Panc1 (cell line): ENCODE measurements at regions not wholly inside any gene's neighbourhood (a gene's known extent, or its start where the extent isn't known, plus 50 kb on each side); places are given as distances from the start of the nearest gene placed in this dataset.

Experiments
- ATAC-seq: fragments of 200-7000 bp; cut with Tn5 transposase; 2 replicates; pipeline ENCODE4 v1.9.1; 2020; ENCODE audit warnings: mild to moderate bottlenecking, moderate library complexity
- BruUV-seq: library from RNA; stranded (reverse); fragments of 400-500 nt; replicated peaks from 2 replicates; lab custom pipeline; 2021; lab: Mats Ljungman, UMichigan
- CTCF ChIA-PET: fragments of 300-600 bp; sonication (Branson Sonifier 250); formaldehyde crosslinking; loops from one replicate; lab custom pipeline; 2022; ENCODE audit warnings: antibody characterized with exemption; lab: Charles Lee
- POLR2A ChIA-PET: fragments of 300-600 bp; sonication (Branson Sonifier 250); formaldehyde crosslinking; loops from one replicate; lab custom pipeline; 2022; ENCODE audit warnings: antibody characterized with exemption; lab: Charles Lee
- DNase-seq: peaks from one replicate; pipeline ENCODE4 v3.0.0-alpha.2; 2010; ENCODE audit warnings: low read depth, low spot score
- H3K27ac ChIP-seq: 2 replicates; pipeline ENCODE4 v1.5.1; 2011; ENCODE audit warnings: mild to moderate bottlenecking, low read length, inconsistent platforms
- H3K27me3 ChIP-seq: fragments of 200-500 bp; sonication (Bioruptor generic); 2 replicates; pipeline ENCODE4 v1.6.0; 2014; ENCODE audit warnings: low read length, inconsistent platforms; ENCODE audit not compliant: control insufficient read depth, insufficient read depth
- H3K36me3 ChIP-seq: fragments of 200-500 bp; sonication (Bioruptor generic); 2 replicates; pipeline ENCODE4 v1.5.1; 2014; ENCODE audit warnings: inconsistent platforms, mild to moderate bottlenecking, low read length, moderate library complexity; ENCODE audit not compliant: control insufficient read depth, insufficient read depth
- H3K4me1 ChIP-seq: 2 replicates; pipeline ENCODE4 v1.5.1; 2011; ENCODE audit warnings: inconsistent platforms, mild to moderate bottlenecking, low read length, moderate library complexity; ENCODE audit not compliant: control insufficient read depth, insufficient read depth
- H3K4me3 ChIP-seq, 2 experiments: 2 replicates each; pipeline ENCODE4 v1.5.1; 2011 to 2012; ENCODE audit warnings: low read depth in 2 of 2, low read length in 2 of 2, mild to moderate bottlenecking in 2 of 2, inconsistent platforms in 1 of 2, moderate library complexity in 1 of 2
- H3K9me3 ChIP-seq: fragments of 200-500 bp; sonication (Bioruptor generic); 2 replicates; pipeline ENCODE4 v1.5.1; 2014; ENCODE audit warnings: low read depth, mild to moderate bottlenecking, inconsistent platforms, low read length, moderate library complexity; ENCODE audit not compliant: control insufficient read depth, insufficient read depth
- POLR2AphosphoS5 ChIP-seq: IDR thresholded peaks from 2 replicates; pipeline ENCODE4 v1.6.1; 2012; ENCODE audit warnings: mild to moderate bottlenecking, low read depth, low read length, moderate library complexity
- SIN3A ChIP-seq: IDR thresholded peaks from 2 replicates; pipeline ENCODE4 v1.6.1; 2012; ENCODE audit warnings: low read depth, mild to moderate bottlenecking, low read length, moderate library complexity, borderline replicate concordance; ENCODE audit not compliant: insufficient read depth
- TCF7L2 ChIP-seq: IDR thresholded peaks from 2 replicates; pipeline ENCODE4 v1.6.1; 2011; ENCODE audit warnings: mild to moderate bottlenecking, low read depth, low read length, inconsistent platforms
- in situ Hi-C: cut with HindIII; loops from 2 replicates; pipeline ENCODE4 v1.10.0; 2016; ENCODE audit warnings: low sequenced_read_pairs, low pct_unique_long_range_greater_than_20kb
- intact Hi-C: fragments of 100-400 bp; cut with micrococcal nuclease; formaldehyde crosslinking; loops from one replicate; pipeline ENCODE4 v1.10.0; 2022; ENCODE audit not compliant: unreplicated experiment
- TF ChIP-seq, protein P1 (sequence below), 2 experiments: IDR thresholded peaks; 2 replicates each; pipeline ENCODE4 v1.6.1; 2011 to 2012; ENCODE audit warnings: low read depth in 2 of 2, control low read depth in 1 of 2, low read length in 1 of 2, mild to moderate bottlenecking in 1 of 2, moderate library complexity in 1 of 2; ENCODE audit not compliant: insufficient read depth in 1 of 2
- TF ChIP-seq, protein P2 (sequence below): fragments of 450-650 bp; IDR thresholded peaks from 2 replicates; pipeline ENCODE4 v1.5.1; 2017; ENCODE audit warnings: mild to moderate bottlenecking

DNA sequence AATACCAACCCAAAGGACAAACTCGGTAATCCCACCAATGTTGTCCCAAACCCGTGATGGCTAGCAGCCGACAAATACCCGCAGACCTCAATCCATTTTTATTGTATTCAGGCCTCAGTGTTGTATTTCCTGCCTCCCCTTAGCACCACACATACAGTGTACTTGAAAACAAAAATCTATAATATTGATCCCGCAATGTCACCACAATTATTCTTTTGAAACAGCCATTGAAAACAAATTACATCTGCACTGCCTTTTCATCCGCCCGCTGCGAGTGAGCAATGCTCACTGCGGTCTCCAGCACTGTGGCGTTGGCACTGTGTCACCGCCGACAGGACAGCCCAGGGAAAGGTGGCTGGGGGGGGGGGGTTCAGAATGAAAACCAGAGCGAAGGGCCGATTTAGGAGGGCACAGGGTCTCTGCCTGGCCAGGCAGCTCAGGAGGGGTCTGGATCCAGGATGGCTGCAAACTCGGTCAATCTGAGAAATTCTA lies 385.8 kb upstream of the ZNF507 start:
- no peak overlapping the region for H3K4me3 ChIP-seq
- no TSS peak for BruUV-seq
- ChIA-PET POLR2A (no interaction called here), CTCF (no interaction called here)
- DNase-seq (no peak), ATAC-seq (no peak)
- TF ChIP-seq, protein P1, sequence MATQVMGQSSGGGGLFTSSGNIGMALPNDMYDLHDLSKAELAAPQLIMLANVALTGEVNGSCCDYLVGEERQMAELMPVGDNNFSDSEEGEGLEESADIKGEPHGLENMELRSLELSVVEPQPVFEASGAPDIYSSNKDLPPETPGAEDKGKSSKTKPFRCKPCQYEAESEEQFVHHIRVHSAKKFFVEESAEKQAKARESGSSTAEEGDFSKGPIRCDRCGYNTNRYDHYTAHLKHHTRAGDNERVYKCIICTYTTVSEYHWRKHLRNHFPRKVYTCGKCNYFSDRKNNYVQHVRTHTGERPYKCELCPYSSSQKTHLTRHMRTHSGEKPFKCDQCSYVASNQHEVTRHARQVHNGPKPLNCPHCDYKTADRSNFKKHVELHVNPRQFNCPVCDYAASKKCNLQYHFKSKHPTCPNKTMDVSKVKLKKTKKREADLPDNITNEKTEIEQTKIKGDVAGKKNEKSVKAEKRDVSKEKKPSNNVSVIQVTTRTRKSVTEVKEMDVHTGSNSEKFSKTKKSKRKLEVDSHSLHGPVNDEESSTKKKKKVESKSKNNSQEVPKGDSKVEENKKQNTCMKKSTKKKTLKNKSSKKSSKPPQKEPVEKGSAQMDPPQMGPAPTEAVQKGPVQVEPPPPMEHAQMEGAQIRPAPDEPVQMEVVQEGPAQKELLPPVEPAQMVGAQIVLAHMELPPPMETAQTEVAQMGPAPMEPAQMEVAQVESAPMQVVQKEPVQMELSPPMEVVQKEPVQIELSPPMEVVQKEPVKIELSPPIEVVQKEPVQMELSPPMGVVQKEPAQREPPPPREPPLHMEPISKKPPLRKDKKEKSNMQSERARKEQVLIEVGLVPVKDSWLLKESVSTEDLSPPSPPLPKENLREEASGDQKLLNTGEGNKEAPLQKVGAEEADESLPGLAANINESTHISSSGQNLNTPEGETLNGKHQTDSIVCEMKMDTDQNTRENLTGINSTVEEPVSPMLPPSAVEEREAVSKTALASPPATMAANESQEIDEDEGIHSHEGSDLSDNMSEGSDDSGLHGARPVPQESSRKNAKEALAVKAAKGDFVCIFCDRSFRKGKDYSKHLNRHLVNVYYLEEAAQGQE (IDR thresholded peaks at IDR 0.05; ENCODE audit: insufficient read depth in 1 of 2, low read depth in 2 of 2, low read length in 1 of 2) = no peak
- TF ChIP-seq, protein P2, sequence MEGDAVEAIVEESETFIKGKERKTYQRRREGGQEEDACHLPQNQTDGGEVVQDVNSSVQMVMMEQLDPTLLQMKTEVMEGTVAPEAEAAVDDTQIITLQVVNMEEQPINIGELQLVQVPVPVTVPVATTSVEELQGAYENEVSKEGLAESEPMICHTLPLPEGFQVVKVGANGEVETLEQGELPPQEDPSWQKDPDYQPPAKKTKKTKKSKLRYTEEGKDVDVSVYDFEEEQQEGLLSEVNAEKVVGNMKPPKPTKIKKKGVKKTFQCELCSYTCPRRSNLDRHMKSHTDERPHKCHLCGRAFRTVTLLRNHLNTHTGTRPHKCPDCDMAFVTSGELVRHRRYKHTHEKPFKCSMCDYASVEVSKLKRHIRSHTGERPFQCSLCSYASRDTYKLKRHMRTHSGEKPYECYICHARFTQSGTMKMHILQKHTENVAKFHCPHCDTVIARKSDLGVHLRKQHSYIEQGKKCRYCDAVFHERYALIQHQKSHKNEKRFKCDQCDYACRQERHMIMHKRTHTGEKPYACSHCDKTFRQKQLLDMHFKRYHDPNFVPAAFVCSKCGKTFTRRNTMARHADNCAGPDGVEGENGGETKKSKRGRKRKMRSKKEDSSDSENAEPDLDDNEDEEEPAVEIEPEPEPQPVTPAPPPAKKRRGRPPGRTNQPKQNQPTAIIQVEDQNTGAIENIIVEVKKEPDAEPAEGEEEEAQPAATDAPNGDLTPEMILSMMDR = no peak
- TF ChIP-seq SIN3A (no peak), TCF7L2 (no peak), POLR2AphosphoS5 (no peak)
- no peaks in the 10 kb centered on the region for H3K9me3 ChIP-seq
- H3K4me1 ChIP-seq = no peaks in the 10 kb centered on the region
- H3K27me3 ChIP-seq = peaks cover 11% of the 10 kb centered on the region; the same call in 1 of the 2 replicates
- no peak overlapping the region for H3K27ac ChIP-seq
- intact Hi-C loops = no loop called here
- H3K36me3 ChIP-seq = no peaks in the 10 kb centered on the region
- in situ Hi-C loops = no loop called here

DNA sequence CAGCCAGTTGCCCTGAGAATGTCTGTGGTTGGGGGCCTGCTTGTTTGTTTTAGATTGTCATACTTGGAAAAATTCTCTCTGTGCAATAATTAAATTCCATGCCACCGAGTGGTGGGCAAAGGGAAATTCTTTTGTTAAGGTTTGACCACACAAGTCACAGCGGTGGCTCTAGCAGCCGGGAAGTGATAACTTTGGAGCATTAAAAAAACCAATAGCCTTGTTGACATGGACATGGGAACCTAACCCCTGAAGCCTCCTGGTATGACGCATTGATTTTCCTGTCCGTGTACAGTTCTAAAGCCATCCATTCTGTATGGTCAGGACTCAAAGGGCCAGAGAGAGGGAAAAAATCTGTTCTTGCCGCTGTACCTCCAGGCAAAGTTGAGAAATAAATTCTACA lies 384.9 kb upstream of the ZNF507 start:
- no TSS peak for BruUV-seq
- POLR2A ChIA-PET = no interaction called here

More for the DNA sequence above, 384.9 kb upstream of the ZNF507 start:
- Histone ChIP-seq H3K27me3 (peaks cover 11% of the 10 kb centered on the region; the same call in 1 of the 2 replicates), H3K36me3 (no peaks in the 10 kb centered on the region), H3K9me3 (no peaks in the 10 kb centered on the region), H3K4me3 (no peak overlapping the region), H3K27ac (no peak overlapping the region), H3K4me1 (no peaks in the 10 kb centered on the region)
- TF ChIP-seq POLR2AphosphoS5 (no peak), TCF7L2 (no peak), SIN3A (no peak)
- TF ChIP-seq, protein P1 (IDR thresholded peaks at IDR 0.05; ENCODE audit: insufficient read depth in 1 of 2, low read depth in 2 of 2, low read length in 1 of 2) = no peak
- TF ChIP-seq, protein P2 = no peak
- DNase-seq = no peak
- in situ Hi-C loops (no loop called here), intact Hi-C loops (no loop called here)
- no peak for ATAC-seq
- CTCF ChIA-PET = no interaction called here
